ENCODE measurements at regions not wholly inside any gene's neighbourhood (a gene's known extent, or its start where the extent isn't known, plus 50 kb on each side); places are given as distances from the start of the nearest gene placed in this dataset.

- Histone ChIP-seq H3K27me3 (peaks cover 0 to 7% (median 0%) of the 10 kb centered on the region in 7 donors), H3K9me3 (no peaks in the 10 kb centered on the region), H3K36me3 (no peaks in the 10 kb centered on the region), H3K27ac (peak overlapping the region in 1 of 10 donors; percentile 58), H3K4me1 (peaks cover 0 to 7% (median 0%) of the 10 kb centered on the region in 9 donors), H3K4me3 (no peak overlapping the region)
- ATAC-seq (no peak), DNase-seq (no peak)
- intact Hi-C loops (cut with DNase I), result no loop called here
- no peak for TF ChIP-seq CTCF (IDR thresholded peaks at IDR 0.05)
- WGBS, 2 donors, result 80 to 93% methylated on average over 3 of the region's 3 CpGs
Measured at GRCh38 chrX:40385682-40386081, 195.1 kb upstream of the ATP6AP2 start.

- peak overlapping the region in 1 of 10 donors; percentile 58 for H3K27ac ChIP-seq
- H3K9me3 ChIP-seq, result no peaks in the 10 kb centered on the region
- H3K36me3 ChIP-seq, result no peaks in the 10 kb centered on the region
- no peak for TF ChIP-seq CTCF (IDR thresholded peaks at IDR 0.05)
- DNase-seq, result no peak
- no peak overlapping the region for H3K4me3 ChIP-seq
- peaks cover 0 to 7% (median 0%) of the 10 kb centered on the region in 7 donors for H3K27me3 ChIP-seq
- ATAC-seq, result no peak
- 87 to 92% methylated on average over 10 of the region's 10 CpGs for WGBS, 2 donors
- H3K4me1 ChIP-seq, result peaks cover 0 to 7% (median 0%) of the 10 kb centered on the region in 9 donors
- intact Hi-C loops (cut with DNase I), result no loop called here
Measured at GRCh38 chrX:40385256-40385655, 195.5 kb upstream of the ATP6AP2 start.

GRCh38 chrX:40383969-40384368, 196.8 kb upstream of the ATP6AP2 start:
- Histone ChIP-seq H3K27me3 (peaks cover 0 to 7% (median 0%) of the 10 kb centered on the region in 7 donors), H3K36me3 (no peaks in the 10 kb centered on the region), H3K4me3 (no peak overlapping the region), H3K27ac (no peak overlapping the region), H3K9me3 (no peaks in the 10 kb centered on the region), H3K4me1 (peaks cover 0 to 7% (median 0%) of the 10 kb centered on the region in 9 donors)
- DNase-seq (no peak), ATAC-seq (no peak)
- 83 to 88% methylated on average over 4 of the region's 4 CpGs for WGBS, 2 donors
- intact Hi-C loops (cut with DNase I), result no loop called here
- no peak for TF ChIP-seq CTCF (IDR thresholded peaks at IDR 0.05)

- Histone ChIP-seq H3K4me1 (peaks cover 0 to 7% (median 0%) of the 10 kb centered on the region in 9 donors), H3K27me3 (peaks cover 0 to 7% (median 0%) of the 10 kb centered on the region in 7 donors), H3K4me3 (no peak overlapping the region), H3K36me3 (no peaks in the 10 kb centered on the region), H3K27ac (no peak overlapping the region), H3K9me3 (no peaks in the 10 kb centered on the region)
- ATAC-seq (no peak), DNase-seq (no peak)
- 61 to 97% methylated on average over 6 of the region's 6 CpGs for WGBS, 2 donors
- intact Hi-C loops (cut with DNase I), result no loop called here
- TF ChIP-seq CTCF (IDR thresholded peaks at IDR 0.05), result no peak
Measured at GRCh38 chrX:40383360-40383759, 197.4 kb upstream of the ATP6AP2 start.
